ENCODE measurements at regions not wholly inside any gene's neighbourhood (a gene's known extent, or its start where the extent isn't known, plus 50 kb on each side); places are given as distances from the start of the nearest gene placed in this dataset.

GRCh38 chr6:67667637-67668422, 967.3 kb upstream of the ADGRB3 start:
- DNase-seq (ENCODE audit: low read depth), result no peak
- no peak overlapping the region for H3K4me3 ChIP-seq (ENCODE audit: low read length)
- TF ChIP-seq CTCF (IDR thresholded peaks at IDR 0.05; ENCODE audit: insufficient read depth, low read depth, low read length, missing control alignments), result no peak

DNA sequence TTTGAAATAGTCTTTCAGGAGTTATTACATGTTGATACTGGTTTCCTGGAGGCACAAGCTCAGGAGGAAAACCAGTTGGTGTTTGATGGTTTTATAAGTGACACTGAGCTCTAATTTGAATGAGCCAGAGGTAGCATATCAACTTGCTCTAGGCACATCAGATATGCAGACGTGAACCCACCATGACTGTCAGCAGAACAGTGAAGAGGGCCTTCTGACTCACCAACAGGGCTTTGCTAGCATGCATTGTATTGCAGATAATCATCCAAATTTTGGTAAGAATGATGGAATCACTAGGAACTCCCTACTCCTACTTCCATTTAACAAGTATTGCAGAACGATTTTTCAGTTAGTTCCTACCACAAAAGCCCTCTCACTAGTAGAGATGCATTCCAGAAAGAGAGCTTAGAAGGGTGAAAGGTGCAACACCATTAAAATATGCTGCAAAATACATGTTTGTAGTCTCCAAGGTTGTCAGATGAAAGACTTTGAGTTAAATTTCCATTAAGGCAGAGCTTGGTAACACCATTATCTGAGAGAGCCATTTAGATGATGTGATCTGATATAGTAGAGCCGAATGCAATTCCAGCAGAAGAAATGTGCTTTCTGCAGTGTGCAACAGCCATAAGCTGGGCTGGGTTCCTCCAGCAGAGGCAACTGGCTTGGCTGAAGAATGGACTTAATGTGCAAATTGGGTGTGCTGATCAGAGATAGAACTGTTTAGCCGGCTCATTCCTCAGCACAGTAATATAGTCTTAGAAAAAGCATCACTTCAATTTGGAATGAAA, 968.7 kb upstream of the ADGRB3 start:
- H3K4me3 ChIP-seq (ENCODE audit: low read length), result no peak overlapping the region
- TF ChIP-seq CTCF (IDR thresholded peaks at IDR 0.05; ENCODE audit: insufficient read depth, low read depth, low read length, missing control alignments), result no peak
- no peak for DNase-seq (ENCODE audit: low read depth)

GRCh38 chr6:67664942-67665341, 970.1 kb upstream of the ADGRB3 start:
- no peak overlapping the region for H3K4me3 ChIP-seq (ENCODE audit: low read length)
- no peak for DNase-seq (ENCODE audit: low read depth)
- no peak for TF ChIP-seq CTCF (IDR thresholded peaks at IDR 0.05; ENCODE audit: insufficient read depth, low read depth, low read length, missing control alignments)

GRCh38 chr6:67663105-67663895, 971.8 kb upstream of the ADGRB3 start:
- no peak overlapping the region for H3K4me3 ChIP-seq (ENCODE audit: low read length)
- TF ChIP-seq CTCF (IDR thresholded peaks at IDR 0.05; ENCODE audit: insufficient read depth, low read depth, low read length, missing control alignments), result no peak
- DNase-seq (ENCODE audit: low read depth), result no peak

DNA sequence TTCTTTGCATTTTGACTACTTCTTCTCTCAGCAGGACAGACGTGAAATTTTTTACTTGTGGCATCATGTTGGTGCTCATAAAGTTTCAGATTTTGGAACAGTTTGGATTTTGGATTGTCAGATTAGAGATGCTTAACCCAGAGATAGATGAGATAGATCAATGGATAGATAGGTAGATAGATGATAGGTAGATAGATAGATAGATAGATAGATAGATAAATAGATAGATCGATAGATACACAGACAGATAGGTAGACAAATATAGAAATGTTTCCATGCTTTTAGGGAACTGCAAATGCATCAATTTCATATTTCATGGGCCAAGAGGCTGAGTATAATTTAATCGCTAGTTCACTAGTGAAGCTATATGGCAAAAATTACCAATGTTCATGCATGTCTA, 981.5 kb upstream of the ADGRB3 start:
- no peak for DNase-seq (ENCODE audit: low read depth)
- no peak for TF ChIP-seq CTCF (IDR thresholded peaks at IDR 0.05; ENCODE audit: insufficient read depth, low read depth, low read length, missing control alignments)
- no peak overlapping the region for H3K4me3 ChIP-seq (ENCODE audit: low read length)

GRCh38 chr6:67646550-67646949, 988.5 kb upstream of the ADGRB3 start:
- H3K4me3 ChIP-seq (ENCODE audit: low read length), result no peak overlapping the region
- no peak for DNase-seq (ENCODE audit: low read depth)
- no peak for TF ChIP-seq CTCF (IDR thresholded peaks at IDR 0.05; ENCODE audit: insufficient read depth, low read depth, low read length, missing control alignments)
